ENCODE measurements at regions not wholly inside any gene's neighbourhood (a gene's known extent, or its start where the extent isn't known, plus 50 kb on each side); places are given as distances from the start of the nearest gene placed in this dataset.
A peak's percentile ranks its signal among the peaks of the same experiment; 100 is the strongest.

DNA sequence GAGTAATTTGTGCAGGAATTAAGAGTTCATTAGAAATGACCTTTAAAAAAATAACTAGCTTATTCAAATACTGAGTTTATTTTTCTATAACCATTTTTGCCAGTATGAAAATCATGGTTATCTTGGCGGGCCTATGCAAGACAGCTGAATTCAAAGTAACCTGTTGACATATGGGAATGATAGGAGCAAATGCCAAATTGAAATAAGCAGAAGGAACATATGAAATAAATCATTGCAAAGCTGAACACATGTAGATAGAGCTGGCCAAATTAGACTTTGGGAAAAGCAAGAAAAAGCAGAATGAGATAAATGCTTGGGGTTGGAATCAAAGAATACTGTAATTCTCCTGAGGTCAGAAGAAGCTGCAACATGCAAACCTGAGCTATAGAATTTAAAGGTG, 372.5 kb downstream of the ADAMTS20 start:
- no peak for DNase-seq (ENCODE audit: low spot score)

DNA sequence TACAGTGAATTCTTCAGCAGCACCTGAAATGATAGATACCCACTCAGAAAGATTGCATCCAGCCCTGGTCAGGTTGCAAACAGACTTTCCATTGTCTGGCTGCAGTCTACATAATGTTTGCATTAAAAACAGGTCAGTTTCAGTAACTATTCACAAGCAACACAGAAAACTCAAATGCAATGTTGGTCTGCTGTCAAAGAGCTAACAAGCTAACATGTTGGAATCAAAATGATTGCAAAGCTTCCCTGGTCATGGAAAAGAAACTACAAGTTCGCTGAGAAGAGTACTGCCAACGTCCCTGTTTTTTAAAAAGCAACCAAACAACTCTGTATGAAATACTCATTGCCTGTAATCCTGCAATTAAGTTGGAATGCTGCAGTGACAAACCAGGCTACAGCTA, 374.7 kb downstream of the ADAMTS20 start:
- no peak for DNase-seq (ENCODE audit: low spot score)

DNA sequence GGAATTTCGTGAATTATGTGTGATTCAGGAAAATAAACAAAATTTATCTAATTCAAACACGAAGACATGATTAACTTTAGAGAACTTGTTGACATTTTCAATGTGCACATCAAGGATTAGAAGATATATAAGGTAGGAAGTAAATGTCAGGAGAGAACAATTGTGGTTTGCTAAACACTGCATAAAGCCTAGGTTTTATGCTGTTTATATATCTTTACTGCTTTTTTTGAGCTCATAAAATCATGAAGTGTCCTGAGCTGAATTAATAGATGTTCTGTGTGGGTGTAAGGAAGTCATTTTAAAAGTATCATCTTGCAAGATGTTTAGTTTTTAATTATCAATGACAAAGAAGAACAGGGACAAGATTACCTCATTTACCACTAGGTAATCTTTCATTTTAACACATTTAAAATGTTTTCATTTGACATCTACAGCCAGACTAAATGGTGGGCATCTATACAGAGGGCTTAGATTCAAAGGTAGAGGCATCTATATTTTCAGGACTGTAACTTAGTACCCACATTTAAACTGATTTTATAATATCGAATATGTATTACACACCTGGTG, 382.8 kb downstream of the ADAMTS20 start:
- DNase-seq (ENCODE audit: low spot score), result no peak

DNA sequence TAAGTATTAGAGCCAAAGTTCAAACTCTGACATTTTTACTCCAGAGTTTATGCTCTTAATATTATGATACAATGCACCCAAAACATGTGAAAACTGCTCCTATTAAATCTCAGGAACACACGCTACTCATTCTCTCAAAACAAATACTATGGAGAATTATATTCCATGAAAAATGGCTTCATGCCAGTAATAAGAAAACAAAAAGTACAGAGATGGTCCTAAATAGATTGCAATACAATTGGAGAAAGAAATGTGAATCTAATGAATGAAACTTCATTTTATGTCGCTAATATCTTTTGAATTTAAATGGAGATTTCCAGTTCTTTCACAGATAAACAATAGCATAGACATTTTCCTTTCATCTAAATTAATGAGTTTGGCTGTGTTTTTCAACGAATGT, 384.3 kb downstream of the ADAMTS20 start:
- no peak for DNase-seq (ENCODE audit: low spot score)

DNA sequence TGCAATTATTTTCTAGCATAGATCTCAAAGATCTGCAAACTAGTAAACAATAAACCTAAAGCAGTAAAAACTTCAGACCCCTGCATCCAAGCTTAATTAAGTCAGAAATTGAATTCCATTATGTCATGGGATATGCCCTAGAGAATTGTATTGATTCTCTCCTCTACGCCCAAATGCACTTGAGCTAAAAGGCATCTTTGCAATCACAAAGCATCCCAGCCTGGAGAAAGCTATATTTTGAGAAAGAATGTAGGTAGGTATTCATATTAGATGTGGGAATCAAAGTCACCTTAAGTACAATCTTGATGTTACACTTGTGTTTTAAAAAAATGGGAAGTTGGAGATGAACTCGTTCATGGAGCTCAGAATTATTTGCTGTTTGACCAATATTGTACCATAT, 386.7 kb downstream of the ADAMTS20 start:
- no peak for DNase-seq (ENCODE audit: low spot score)

DNA sequence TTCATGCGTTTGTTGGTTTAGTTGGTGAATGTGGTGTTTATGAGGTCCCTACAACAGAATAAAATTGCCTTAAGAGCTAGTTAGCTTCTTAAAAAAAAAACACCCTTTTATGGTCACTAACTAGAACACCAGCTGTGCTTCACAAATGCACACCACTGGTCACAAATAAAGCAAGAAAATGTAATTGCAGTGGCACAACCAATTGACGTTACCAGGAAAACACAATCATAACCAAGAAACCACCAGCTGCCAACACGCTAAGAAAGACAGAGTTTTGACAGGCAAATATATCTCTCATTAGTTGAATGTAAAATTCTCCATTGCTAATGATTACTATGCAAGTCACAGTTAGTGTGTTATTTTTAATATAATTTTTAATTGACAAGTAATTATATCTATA, 389.9 kb downstream of the ADAMTS20 start:
- DNase-seq (ENCODE audit: low spot score), result no peak

DNA sequence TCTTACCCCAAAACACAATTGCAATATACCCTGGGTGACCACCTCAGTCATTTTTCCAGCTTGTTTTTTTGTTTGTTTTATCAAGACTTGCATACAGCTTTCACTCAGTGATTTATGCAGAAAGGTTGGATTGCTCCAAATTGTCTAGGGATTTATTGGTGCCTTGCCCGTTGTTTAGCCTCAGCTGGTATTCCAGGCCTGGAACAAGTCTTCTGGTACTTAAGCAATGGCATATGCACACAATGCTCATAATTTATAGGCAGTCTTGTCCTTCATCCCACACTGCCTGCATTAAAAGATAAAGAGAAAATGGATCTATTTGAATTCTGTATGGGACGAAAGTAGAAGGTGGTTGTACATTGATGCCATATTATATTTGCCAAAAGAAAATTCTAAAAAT, 392.5 kb downstream of the ADAMTS20 start:
- no peak for DNase-seq (ENCODE audit: low spot score)

DNA sequence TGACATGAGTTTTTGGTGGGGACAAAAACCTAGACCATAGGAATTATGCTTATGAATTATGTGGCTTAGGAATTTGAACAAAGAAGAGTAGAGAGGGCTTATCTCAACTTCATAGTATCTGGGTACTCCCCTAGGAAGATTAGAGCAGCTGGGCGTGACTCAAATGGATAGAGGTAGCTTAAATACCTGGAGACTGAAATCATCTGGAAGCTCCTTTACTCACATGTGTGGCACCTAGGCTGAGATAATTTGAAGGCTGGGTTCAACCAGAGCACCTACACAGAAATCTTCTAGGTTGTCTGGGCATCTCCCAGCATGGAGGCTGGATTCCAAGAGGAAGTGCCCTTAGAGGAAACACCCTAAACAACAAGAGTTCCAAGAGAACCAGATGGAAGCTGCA, 393.9 kb downstream of the ADAMTS20 start:
- DNase-seq (ENCODE audit: low spot score), result peak; percentile 56

DNA sequence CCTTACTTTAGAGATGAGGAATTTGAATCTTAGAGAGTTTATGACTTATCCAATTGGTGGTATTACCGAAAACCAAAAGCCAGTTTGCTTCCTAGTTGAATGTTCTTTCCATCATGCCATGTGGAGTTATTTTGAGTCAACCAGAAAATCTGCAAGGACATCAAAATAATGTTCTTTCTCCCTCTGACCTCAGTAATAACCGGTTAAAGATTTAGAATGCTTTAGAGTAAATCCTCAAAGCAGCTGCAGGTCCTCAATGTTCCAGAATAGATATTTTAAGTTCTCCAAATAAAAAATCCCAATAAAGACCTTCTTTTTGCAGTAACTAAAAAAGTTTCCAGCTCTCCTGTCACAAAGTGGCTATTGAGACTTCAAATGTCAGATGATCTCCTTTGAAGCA, 396.6 kb downstream of the ADAMTS20 start:
- DNase-seq (ENCODE audit: low spot score), result no peak

DNA sequence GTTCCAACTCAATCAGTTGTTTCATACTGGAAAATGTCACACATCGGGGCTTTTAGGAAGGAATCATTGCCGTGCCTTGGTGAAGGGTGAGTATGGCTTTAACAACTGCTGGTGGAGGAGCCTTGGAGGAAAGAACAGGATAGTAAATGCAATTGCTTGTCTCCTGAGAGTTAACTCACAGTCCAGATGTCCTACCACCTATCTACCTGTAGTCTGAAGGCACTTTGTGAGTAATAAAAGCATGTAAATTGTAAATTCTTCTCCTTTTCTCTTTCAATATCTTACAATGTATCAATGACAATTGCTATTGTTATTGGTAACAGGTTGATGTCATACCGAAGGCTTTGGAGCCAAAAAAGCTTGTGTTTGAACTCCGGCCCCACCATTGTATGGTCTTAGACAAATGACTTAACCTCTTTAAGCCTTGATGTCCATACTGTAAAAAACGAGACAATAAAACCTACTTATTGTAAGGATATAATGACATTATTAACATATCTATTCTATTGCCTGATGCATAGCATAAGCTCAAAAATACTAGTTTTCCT, 397.4 kb downstream of the ADAMTS20 start:
- no peak for DNase-seq (ENCODE audit: low spot score)

DNA sequence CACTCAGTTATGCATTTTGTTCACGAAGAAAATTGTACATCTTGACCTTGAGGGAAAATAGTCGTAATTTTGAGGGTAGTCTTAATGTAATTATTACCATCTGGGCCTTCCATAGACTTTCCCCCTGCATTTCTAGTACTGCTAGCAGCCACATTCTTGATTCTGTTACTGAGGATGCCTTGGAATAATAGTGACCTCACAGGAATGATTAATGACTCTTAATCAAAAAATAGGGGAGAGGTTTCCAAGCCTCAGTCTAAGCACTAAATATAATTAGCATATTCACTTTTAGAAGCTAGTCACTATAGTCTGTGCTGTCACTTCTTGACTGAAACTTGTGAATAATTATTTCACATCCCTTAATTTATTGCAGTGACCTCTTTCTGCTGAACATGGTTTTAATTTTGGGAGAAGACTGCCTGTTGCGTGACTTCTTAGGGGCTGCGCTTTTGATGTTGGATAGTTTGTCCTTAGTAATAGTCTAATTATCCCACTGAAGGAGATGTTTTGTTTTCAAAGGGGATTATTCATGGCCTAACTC, 400.5 kb downstream of the ADAMTS20 start:
- no peak for DNase-seq (ENCODE audit: low spot score)

DNA sequence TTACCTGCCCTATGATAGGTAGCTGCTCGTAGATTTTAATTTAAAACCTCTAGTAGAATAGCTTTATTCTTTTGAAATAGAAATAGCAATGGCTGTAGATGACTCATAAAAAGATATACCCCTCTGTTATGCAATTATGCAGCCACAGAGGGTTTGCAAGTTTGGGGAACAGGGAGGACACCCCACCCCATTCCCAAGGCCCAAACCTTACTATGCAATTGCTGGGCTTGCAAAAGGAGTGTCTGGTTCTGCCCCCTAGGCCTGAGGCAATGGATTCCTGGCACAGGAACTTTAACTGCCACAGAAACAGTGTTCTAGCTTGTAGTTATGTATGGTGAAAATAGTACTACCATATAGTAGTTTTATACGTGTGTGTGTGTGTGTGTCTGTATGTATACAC, 403.3 kb downstream of the ADAMTS20 start:
- DNase-seq (ENCODE audit: low spot score), result no peak

DNA sequence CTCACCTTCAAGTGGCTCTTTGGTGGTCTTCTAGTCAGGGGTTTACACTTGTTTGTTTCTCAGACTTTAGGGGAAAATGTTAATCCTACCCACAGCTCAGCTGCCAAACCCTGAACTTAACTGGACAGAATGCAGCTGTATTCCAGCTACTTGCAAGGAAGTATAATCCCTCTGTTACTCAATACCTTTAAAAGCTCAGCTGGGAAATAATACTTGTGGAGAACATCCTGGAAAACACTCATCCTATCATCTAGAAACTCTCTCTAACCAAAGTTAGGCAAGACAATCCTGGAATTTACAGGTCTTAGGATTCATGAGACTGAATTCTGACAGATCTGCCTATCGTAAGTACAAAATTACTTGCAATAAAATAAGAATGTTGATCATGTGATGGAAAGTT, 404.1 kb downstream of the ADAMTS20 start:
- DNase-seq (ENCODE audit: low spot score), result no peak

DNA sequence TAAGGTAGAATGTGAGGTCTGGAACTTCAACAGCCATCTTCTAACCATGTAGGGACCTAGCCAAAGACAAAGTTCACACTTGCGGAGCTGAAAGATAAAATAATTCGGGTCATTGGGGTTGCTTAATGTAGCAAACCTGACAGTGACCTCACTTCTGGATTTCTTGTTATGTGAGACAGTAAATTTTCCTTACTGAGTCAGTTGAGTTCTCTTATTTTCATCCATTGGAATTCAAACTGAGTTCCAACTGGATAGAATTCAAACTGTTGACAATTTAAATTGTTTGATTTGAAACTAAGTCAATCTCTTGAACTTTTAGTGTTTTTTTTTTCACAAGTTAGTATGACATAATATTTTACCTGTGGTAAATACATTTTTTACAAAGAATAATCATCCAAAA, 406.5 kb downstream of the ADAMTS20 start:
- no peak for DNase-seq (ENCODE audit: low spot score)

DNA sequence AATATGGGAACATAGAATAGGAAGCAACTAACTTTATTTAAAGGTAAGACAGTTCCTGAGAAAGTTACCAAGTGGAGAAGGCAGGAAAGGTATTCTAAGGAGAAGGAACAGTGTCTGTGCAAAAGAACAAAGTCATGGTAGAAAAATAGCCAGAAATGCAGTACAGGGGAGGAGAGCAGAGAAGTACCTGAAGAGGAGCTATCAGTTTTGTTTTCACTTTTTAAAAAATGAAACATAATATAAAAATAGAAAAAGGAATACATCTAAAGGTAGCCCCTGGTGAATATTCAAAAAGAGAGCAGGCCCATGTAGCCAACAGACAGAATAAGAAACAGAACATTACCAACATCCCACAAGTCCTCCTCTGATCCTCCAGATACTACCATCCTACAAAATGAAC, 408.7 kb downstream of the ADAMTS20 start:
- DNase-seq (ENCODE audit: low spot score), result no peak

DNA sequence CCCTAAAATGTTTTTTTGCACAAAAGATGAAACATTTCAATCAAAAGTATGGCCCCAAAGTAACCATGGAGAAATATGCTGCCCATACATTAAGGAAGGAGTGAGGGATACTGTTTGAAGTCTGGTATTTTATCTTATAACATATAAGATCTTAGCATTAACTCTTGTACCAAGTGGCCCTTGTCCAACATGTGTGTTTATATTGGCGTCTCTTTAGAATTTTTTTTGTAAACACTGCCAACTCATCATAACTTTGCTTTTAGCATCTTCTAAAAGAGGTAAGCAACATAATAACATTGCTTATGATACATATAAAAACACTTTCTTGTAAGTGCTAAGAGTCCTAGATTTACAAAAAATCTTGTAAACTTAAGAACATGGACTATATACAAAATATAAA, 419.7 kb downstream of the ADAMTS20 start:
- DNase-seq (ENCODE audit: low spot score), result no peak

DNA sequence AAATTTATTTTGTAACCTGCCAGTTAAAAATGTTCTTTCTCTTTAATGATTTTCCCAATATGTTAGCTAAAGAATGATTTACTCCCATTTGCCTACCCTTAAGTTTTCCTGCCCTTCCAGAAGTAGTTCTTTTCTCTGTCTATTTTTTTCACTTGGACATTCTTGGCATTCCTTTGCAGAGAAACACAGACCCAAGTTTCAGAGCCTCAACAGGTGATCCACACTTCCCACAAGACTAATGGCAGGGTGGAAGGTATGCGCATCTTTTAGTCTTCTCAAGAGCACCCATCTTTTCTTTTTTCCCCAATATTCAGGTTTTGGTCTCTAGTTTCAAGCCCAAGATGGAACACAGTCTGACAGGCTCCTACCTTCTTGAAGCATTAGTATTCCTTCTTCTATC, 420.7 kb downstream of the ADAMTS20 start:
- DNase-seq (ENCODE audit: low spot score), result peak; percentile 44

DNA sequence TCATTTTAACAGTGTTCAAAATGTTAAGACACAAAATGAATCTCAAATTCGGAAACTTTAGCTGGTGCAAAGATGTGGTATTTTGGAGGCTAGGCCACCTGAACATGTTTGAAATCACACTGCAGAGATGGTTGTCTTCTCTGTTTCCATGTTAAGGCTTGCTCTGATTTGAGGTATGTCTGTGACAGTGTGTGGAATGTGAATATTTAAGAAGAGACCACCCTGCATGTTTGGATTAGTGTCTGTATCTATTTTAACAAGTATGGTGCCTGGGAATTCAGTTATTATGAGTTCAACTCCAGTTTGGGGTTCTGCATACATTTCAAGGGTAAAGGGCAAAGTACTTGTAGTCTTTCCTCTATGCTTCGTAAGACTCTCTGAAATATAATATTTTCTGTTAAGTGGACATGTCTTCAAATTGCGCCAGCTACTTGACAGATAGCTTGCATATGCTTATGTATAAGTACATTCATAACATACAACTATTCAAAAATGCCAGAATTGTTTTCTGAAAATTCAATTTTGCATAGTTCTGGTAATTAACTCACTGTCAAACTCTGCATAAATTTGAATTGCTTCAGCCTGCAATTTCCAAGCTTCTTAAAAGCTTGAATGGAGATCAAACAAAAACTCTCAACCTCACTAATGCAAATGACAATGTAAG, 424.0 kb downstream of the ADAMTS20 start:
- no peak for DNase-seq (ENCODE audit: low spot score)

DNA sequence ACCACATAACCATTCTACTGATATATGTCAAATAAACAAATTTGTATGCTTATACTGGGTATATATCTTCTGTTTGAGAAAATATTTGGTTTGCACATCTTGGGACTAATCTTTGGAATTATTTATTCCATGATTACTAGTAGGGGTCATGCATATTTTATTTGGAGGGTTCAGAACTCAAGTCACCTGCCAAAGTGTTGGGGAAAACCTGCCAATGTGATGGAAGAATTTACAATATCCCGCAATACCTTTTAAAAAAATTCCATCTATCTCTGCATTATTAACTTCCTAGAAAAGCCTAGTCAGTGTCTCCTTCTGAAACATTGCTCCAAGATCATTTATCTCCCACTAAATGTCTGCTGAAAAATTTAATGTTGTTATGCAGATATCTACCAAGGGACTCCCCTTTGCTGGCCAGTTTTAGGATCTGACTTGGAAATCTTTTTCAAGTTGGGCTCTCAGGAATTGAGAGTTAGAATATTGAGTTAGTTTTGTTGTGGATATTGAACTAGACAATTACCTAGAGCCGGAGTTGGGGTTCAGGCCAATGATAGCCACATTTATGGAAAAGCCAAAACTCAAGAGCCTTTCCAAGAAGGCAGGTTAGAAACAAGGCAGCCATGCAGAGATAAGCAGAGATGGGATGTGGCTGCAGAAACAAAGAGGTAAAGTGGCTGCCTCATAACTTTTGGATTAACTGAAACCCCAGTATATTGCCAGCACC, 425.2 kb downstream of the ADAMTS20 start:
- DNase-seq (ENCODE audit: low spot score), result no peak

DNA sequence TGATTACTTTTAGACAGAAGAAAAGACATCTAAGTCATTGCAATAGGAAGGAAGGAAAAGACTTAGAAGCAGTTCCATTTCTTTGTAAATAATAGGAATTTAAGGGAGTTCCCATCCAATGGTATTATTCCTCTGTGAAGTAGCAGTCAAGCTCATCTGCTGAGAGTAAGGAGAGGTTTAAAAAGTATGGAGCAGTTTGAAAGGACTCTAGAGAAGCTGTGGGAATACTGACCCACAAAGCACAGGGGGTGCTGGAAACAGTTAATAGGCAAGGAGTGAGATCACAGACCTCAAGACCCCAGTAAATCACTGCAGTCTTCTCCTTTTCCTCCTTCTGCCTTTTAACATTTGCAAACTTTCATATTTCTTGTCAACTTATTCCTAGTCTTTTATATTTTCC, 428.5 kb downstream of the ADAMTS20 start:
- no peak for DNase-seq (ENCODE audit: low spot score)

DNA sequence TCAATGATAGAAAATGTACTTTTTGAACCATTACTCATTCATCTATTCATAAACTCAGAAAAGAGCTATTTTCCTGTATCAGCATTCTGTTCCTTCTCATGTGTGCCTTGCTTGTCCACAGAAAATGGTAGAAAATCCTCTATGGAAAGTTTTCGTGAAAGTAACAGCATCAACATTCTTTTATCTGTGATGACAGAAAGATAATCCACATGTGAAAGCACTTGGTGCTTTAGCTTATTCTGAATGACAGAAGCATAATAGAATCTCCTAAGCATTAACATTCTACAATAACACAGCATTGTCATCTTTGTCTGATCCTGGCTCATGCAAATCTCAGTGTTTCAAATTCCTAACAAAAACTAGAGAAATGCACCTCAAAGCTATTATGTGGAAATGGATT, 431.9 kb downstream of the ADAMTS20 start:
- no peak for DNase-seq (ENCODE audit: low spot score)

DNA sequence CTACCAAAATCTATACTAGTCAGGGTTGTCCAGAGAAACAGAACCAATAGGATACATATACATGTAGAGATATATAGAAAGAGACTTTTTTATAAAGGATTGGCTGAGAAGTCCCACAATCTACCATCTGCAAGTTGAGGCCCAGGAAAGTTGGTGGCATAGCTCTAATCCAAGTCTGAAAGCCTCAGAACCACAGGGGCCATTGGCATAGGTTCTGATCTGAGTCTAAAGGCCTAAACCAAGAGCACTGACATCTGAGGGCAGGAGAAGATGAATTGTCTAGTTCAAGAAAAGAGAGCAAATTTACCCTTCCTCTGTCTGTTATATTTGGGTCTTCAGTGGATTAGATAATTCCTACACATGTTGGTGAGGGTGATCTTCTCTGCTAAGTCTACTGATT, 433.1 kb downstream of the ADAMTS20 start:
- no peak for DNase-seq (ENCODE audit: low spot score)

DNA sequence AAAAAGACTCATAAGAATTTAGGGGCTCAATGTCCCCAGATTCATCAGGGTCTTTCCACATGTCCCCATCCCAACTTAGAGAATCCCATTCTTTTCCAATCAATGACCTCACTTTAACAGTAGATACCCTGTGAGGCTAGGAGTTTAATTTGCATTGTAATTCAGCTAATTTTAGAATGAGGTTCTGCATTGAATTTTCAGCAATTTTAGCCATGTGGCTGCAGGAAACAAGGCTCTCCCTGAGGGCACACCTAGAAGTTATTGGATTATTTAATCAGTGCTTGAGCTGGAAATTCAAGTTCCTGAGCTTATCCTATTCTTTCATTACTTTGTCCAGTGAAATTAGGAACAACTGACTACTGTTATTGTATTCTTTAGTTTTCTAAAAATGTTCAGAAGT, 433.8 kb downstream of the ADAMTS20 start:
- no peak for DNase-seq (ENCODE audit: low spot score)

Measured in kidney tubule cell (primary cell).